Fibroblast of skin of back (primary cell): ENCODE measurements at regions not wholly inside any gene's neighbourhood (a gene's known extent, or its start where the extent isn't known, plus 50 kb on each side); places are given as distances from the start of the nearest gene placed in this dataset.

Experiments used
- DNase-seq: peaks from one replicate; pipeline ENCODE4 v3.0.0-alpha.2; 2013

GRCh38 chr20:39356908-39357307, 394.8 kb downstream of the DHX35 start:
- DNase-seq: peak; percentile 73

GRCh38 chr20:39349240-39349639, 387.1 kb downstream of the DHX35 start:
- DNase-seq: no peak

GRCh38 chr20:39347626-39348025, 385.5 kb downstream of the DHX35 start:
- DNase-seq: no peak

GRCh38 chr20:39342463-39342862, 380.3 kb downstream of the DHX35 start:
- DNase-seq: peak; percentile 11

GRCh38 chr20:39338469-39339376, 376.6 kb downstream of the DHX35 start:
- DNase-seq: peak; percentile 76

GRCh38 chr20:39333211-39333610, 371.1 kb downstream of the DHX35 start:
- DNase-seq: no peak

GRCh38 chr20:39328347-39328746, 366.2 kb downstream of the DHX35 start:
- DNase-seq: no peak

GRCh38 chr20:39326050-39326449, 363.9 kb downstream of the DHX35 start:
- DNase-seq: peak; percentile 34

GRCh38 chr20:39318911-39319310, 356.8 kb downstream of the DHX35 start:
- no peak for DNase-seq

GRCh38 chr20:39312676-39313075, 350.5 kb downstream of the DHX35 start:
- no peak for DNase-seq

- no peak for DNase-seq
These were observed 349.8 kb downstream of the DHX35 start for GRCh38 chr20:39311851-39312506.

GRCh38 chr20:39310363-39310995, 348.3 kb downstream of the DHX35 start:
- DNase-seq: no peak

GRCh38 chr20:39309458-39309857, 347.3 kb downstream of the DHX35 start:
- DNase-seq: no peak

- DNase-seq: no peak
These were observed 340.2 kb downstream of the DHX35 start for GRCh38 chr20:39302312-39302711.

GRCh38 chr20:39299783-39300182, 337.6 kb downstream of the DHX35 start:
- no peak for DNase-seq

- no peak for DNase-seq
These were observed 336.7 kb downstream of the DHX35 start for GRCh38 chr20:39298571-39299506.

GRCh38 chr20:39298121-39298520, 336.0 kb downstream of the DHX35 start:
- no peak for DNase-seq

- DNase-seq: no peak
These were observed 333.2 kb downstream of the DHX35 start for GRCh38 chr20:39295301-39295700.

- DNase-seq: no peak
These were observed 332.1 kb downstream of the DHX35 start for GRCh38 chr20:39294137-39294725.

- no peak for DNase-seq
These were observed 330.1 kb downstream of the DHX35 start for GRCh38 chr20:39292193-39292736.

- peak; percentile 12 for DNase-seq
These were observed 329.2 kb downstream of the DHX35 start for GRCh38 chr20:39291301-39291700.

- no peak for DNase-seq
These were observed 328.4 kb downstream of the DHX35 start for GRCh38 chr20:39290575-39290974.
